Activated CD8-positive, alpha-beta memory T cell treated with anti-CD3 and anti-CD28 coated beads, Interleukin-2, amount 50 U/mL, for 4 hours (primary cell): ENCODE measurements at regions not wholly inside any gene's neighbourhood (a gene's known extent, or its start where the extent isn't known, plus 50 kb on each side); places are given as distances from the start of the nearest gene placed in this dataset.
"Not testable (repeated sequence)": the region's sequence is repeated elsewhere in the genome, so short reads cannot be mapped to it uniquely, and the experiment has no call there.

Source experiments
- DNase-seq: peaks from one replicate; pipeline ENCODE4 v3.0.0-alpha.2; 2020

DNA sequence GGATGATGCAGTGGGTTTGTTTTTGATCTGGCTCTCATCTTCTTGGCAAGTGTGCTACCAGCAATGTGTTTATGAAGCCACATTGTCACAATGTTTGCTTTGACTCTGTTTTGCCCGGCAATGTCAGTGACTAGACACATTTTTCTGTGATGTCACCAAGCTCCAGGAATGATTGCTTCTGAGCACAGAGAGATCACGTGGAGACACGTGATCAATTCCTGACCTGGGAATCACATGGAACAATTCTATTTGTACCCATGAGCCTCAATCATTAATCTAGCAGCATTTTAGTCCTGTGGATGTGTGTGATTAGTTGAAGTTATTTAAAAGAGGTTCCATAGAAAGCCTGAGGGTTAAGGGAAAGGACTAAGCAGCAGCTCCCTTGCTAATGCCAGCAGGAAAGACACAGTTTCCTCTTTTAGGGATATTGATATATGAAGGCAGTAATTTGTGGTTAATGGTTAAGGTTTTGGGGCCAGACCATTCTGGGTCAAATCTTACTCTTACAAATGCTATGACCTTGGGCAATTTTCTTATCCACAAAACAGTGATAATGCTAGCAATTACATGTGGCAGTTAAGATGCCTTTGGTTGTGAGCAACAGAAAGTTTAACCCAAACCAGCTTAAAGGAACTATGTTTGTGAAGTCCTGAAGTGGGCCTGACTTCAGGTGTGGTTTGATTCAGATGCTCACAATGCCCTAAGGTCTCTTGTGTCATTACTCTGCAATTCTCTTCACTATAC is 59.0 kb downstream of the FASLG start:
- DNase-seq = no peak

- no peak for DNase-seq
These were observed 60.2 kb downstream of the FASLG start for GRCh38 chr1:172719066-172719627.

- no peak for DNase-seq
These were observed 60.8 kb downstream of the FASLG start for GRCh38 chr1:172719694-172720138.

DNA sequence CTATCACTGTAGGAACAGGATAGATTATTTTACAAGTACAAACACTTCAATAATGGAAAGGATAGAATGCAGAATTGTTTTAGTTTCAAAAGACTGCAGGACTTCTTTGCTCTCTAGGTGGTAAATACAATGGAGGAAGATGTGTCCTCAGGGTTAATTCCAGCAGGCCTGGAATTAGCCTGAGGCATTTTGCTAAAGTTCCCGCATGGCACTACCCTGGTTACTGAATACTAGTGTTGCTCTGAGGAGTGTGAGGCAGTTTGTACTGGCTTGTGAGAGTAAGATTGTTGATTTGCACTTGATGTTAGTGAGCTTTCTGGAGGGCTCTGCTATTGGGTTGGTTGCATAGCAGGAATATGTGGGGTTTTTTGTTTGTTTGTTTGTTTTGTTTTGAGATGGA is 61.4 kb downstream of the FASLG start:
- no peak for DNase-seq

GRCh38 chr1:172723251-172723650 is 64.3 kb downstream of the FASLG start:
- no peak for DNase-seq

GRCh38 chr1:172724232-172724631 is 65.3 kb downstream of the FASLG start:
- no peak for DNase-seq

DNA sequence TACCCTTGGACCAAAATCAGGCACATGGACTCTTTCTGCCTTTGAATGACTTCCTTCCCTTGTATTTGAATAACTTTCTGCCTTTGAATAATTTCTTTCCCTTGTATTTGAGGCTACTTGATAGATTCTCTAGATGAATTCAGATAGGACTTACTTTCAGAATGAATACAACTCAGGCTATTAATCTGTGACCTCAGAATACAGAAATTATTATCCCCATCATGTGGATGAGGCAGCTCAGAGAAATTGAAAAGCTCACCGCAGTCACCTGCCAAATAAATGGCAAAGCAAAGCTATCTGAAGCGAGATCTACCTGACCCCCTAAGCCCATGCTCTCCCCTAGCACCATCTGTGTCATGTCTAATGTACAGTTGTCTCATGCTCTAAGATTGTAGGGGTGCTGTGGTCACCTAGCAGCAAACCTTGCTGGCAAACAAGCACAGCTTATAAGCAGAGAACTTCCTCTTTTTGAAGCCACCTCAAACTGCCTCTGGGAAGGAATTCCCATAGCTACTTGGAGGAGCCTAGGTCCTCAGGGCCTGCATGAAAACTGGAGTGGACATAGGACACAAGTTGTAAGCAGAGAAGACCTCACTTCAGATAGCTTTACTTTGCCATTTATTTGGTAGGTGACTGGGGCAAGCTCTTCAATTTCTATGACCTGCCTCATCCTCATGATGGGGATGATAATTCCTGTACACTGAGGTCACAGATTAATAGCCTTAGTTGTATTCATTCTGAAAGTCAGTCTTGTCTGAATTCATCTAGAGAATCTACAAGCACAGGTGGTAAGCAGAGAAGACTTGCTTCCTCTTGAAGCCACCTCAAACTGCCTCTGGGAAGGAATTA is 66.1 kb downstream of the FASLG start:
- DNase-seq = no peak

GRCh38 chr1:172726740-172727139 is 67.8 kb downstream of the FASLG start:
- DNase-seq = no peak

GRCh38 chr1:172727275-172727857 is 68.5 kb downstream of the FASLG start:
- no peak for DNase-seq

- DNase-seq = no peak
These were observed 69.2 kb downstream of the FASLG start for GRCh38 chr1:172727956-172728603.

DNA sequence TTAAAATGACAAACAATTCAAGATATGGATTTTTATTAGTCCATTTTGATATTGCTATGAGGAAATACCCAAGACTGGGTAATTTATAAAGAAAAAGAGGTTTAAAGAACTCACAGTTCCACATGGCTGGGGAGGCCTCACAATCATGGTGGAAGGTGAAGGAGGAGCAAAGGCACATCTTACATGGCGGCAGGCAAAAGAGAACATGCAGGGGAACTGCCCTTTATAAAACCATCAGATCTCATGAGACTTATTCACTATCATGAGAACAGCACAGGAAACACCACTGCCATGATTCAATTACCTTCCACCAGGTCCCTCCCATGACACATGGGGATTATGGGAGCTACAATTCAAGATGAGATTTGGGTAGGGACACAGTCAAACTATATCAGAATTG is 69.8 kb downstream of the FASLG start:
- DNase-seq = not testable (repeated sequence)

GRCh38 chr1:172732427-172732826 is 73.5 kb downstream of the FASLG start:
- no peak for DNase-seq

DNA sequence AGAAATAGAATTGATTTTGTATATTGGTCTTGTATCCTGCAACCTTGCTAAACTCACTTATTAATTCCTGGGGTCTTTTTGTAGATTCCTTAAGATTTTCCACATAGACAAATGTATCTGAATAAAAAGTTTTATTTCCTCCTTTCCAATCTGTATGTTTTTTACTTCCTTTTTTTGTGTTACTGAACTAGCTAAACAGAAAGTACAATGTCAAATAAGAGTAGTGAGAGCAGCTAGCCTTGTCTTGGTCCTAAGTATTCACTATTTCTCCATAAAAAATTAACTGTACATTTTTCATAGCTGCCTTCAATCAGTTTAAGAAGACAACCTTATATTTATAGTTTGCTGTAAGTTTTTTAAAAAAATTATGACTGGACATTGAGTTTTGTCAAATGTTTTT is 74.9 kb downstream of the FASLG start:
- no peak for DNase-seq

GRCh38 chr1:172738389-172738788 is 79.5 kb downstream of the FASLG start:
- no peak for DNase-seq

- DNase-seq = no peak
These were observed 83.9 kb downstream of the FASLG start for GRCh38 chr1:172742599-172743500.

DNA sequence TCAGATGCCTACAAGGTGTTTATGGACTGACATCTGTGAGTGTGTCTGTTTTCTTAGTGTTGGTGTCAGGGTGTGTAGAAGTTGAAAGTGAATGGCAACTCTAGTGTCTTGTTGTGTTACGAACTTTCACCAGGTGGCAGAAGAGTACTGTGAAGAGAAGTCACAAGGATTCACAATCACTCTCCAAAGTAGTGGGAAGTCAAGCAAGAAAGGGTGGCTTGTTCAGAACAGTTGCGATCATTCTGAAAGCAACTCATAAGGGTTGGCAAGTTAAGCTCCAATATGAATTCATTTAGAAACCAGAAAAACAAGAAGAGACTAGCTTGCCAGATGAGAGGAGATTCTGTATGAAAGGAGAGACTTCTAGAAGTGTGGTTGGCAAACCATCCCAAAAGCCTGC is 86.1 kb downstream of the FASLG start:
- DNase-seq = no peak

GRCh38 chr1:172746091-172746949 is 87.4 kb downstream of the FASLG start:
- DNase-seq = no peak

DNA sequence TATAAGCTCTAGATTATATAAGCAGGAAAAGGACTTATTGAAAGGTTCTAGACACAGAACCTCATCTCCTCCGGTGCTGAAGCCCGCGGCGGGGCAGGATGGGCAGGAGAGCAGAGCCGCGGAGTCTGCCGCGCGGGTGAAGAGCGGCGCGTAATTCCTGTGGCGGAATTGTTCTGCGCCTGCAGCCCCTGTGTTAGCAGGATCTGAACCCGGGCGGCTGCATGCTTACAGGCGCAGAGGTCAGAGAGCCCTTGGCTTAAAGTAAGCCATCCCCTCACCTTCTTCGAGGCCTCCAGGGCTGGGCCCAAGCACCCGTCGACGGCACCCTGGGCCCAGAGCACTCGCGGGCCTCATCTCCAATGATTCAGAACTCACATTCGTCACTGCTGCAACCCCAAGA is 89.3 kb downstream of the FASLG start:
- DNase-seq = no peak

GRCh38 chr1:172751683-172752082 is 92.8 kb downstream of the FASLG start:
- DNase-seq = no peak

DNA sequence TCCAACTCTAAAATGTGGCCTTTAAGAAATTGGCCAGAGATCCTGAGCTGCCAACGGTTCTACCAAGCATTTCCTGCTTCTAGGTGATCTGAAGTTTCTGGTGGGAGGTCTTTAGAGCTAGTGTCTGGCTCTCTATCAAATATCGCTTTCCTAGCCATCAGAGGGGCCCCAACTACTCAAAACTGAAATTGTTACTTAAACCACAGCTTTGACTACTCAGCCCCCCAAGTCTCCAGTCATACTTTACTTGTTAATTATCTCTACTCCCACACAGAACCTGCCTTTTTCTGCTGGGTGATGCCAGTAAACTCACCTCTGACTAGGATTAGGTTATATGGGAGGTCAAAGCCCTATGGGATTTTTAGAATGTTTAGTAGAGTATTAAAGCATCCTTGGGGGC is 95.1 kb downstream of the FASLG start:
- no peak for DNase-seq

- no peak for DNase-seq
These were observed 95.7 kb downstream of the FASLG start for GRCh38 chr1:172754609-172755008.
